Panc1 (cell line): ENCODE measurements at regions not wholly inside any gene's neighbourhood (a gene's known extent, or its start where the extent isn't known, plus 50 kb on each side); places are given as distances from the start of the nearest gene placed in this dataset.

Experiments used
- ATAC-seq: fragments of 200-7000 bp; cut with Tn5 transposase; 2 replicates; pipeline ENCODE4 v1.9.1; 2020; ENCODE audit warnings: mild to moderate bottlenecking, moderate library complexity
- BruUV-seq: library from RNA; stranded (reverse); fragments of 400-500 nt; replicated peaks from 2 replicates; lab custom pipeline; 2021; lab: Mats Ljungman, UMichigan
- CTCF ChIA-PET: fragments of 300-600 bp; sonication (Branson Sonifier 250); formaldehyde crosslinking; loops from one replicate; lab custom pipeline; 2022; ENCODE audit warnings: antibody characterized with exemption; lab: Charles Lee
- POLR2A ChIA-PET: fragments of 300-600 bp; sonication (Branson Sonifier 250); formaldehyde crosslinking; loops from one replicate; lab custom pipeline; 2022; ENCODE audit warnings: antibody characterized with exemption; lab: Charles Lee
- DNase-seq: peaks from one replicate; pipeline ENCODE4 v3.0.0-alpha.2; 2010; ENCODE audit warnings: low read depth, low spot score
- H3K27ac ChIP-seq: 2 replicates; pipeline ENCODE4 v1.5.1; 2011; ENCODE audit warnings: mild to moderate bottlenecking, low read length, inconsistent platforms
- H3K27me3 ChIP-seq: fragments of 200-500 bp; sonication (Bioruptor generic); 2 replicates; pipeline ENCODE4 v1.6.0; 2014; ENCODE audit warnings: low read length, inconsistent platforms; ENCODE audit not compliant: control insufficient read depth, insufficient read depth
- H3K36me3 ChIP-seq: fragments of 200-500 bp; sonication (Bioruptor generic); 2 replicates; pipeline ENCODE4 v1.5.1; 2014; ENCODE audit warnings: inconsistent platforms, mild to moderate bottlenecking, low read length, moderate library complexity; ENCODE audit not compliant: control insufficient read depth, insufficient read depth
- H3K4me1 ChIP-seq: 2 replicates; pipeline ENCODE4 v1.5.1; 2011; ENCODE audit warnings: inconsistent platforms, mild to moderate bottlenecking, low read length, moderate library complexity; ENCODE audit not compliant: control insufficient read depth, insufficient read depth
- H3K4me3 ChIP-seq, 2 experiments: 2 replicates each; pipeline ENCODE4 v1.5.1; 2011 to 2012; ENCODE audit warnings: low read depth in 2 of 2, low read length in 2 of 2, mild to moderate bottlenecking in 2 of 2, inconsistent platforms in 1 of 2, moderate library complexity in 1 of 2
- H3K9me3 ChIP-seq: fragments of 200-500 bp; sonication (Bioruptor generic); 2 replicates; pipeline ENCODE4 v1.5.1; 2014; ENCODE audit warnings: low read depth, mild to moderate bottlenecking, inconsistent platforms, low read length, moderate library complexity; ENCODE audit not compliant: control insufficient read depth, insufficient read depth
- POLR2AphosphoS5 ChIP-seq: IDR thresholded peaks from 2 replicates; pipeline ENCODE4 v1.6.1; 2012; ENCODE audit warnings: mild to moderate bottlenecking, low read depth, low read length, moderate library complexity
- SIN3A ChIP-seq: IDR thresholded peaks from 2 replicates; pipeline ENCODE4 v1.6.1; 2012; ENCODE audit warnings: low read depth, mild to moderate bottlenecking, low read length, moderate library complexity, borderline replicate concordance; ENCODE audit not compliant: insufficient read depth
- TCF7L2 ChIP-seq: IDR thresholded peaks from 2 replicates; pipeline ENCODE4 v1.6.1; 2011; ENCODE audit warnings: mild to moderate bottlenecking, low read depth, low read length, inconsistent platforms
- in situ Hi-C: cut with HindIII; loops from 2 replicates; pipeline ENCODE4 v1.10.0; 2016; ENCODE audit warnings: low sequenced_read_pairs, low pct_unique_long_range_greater_than_20kb
- intact Hi-C: fragments of 100-400 bp; cut with micrococcal nuclease; formaldehyde crosslinking; loops from one replicate; pipeline ENCODE4 v1.10.0; 2022; ENCODE audit not compliant: unreplicated experiment
- TF ChIP-seq, protein P1 (sequence below): fragments of 450-650 bp; IDR thresholded peaks from 2 replicates; pipeline ENCODE4 v1.5.1; 2017; ENCODE audit warnings: mild to moderate bottlenecking
- TF ChIP-seq, protein P2 (sequence below), 2 experiments: IDR thresholded peaks; 2 replicates each; pipeline ENCODE4 v1.6.1; 2011 to 2012; ENCODE audit warnings: low read depth in 2 of 2, control low read depth in 1 of 2, low read length in 1 of 2, mild to moderate bottlenecking in 1 of 2, moderate library complexity in 1 of 2; ENCODE audit not compliant: insufficient read depth in 1 of 2

DNA sequence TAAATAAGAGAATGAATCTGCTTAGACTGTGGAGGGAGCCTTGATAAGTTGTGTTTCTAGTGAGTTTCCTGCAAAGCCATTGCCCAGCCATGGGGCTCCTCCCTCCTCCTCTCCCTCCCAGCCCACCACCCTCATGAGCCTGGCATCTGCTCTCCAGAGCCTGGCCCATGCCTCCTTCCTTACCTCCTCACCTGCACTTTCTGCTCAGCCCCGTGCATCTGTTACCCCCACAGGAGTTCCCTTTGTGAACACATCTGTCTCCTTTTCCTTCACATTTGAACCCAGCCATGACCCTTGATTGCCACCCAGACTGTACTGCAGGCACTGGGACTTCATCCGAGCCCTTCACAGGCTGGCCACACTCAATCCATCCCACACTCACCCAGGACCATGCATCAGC, 395.6 kb downstream of the IRX2 start:
- no peaks in the 10 kb centered on the region for H3K4me1 ChIP-seq
- in situ Hi-C loops (no loop called here), intact Hi-C loops (no loop called here)
- 0 out of 2 replicates have a peak, but pooled peaks cover 4% of the 10 kb centered on the region for H3K9me3 ChIP-seq
- H3K27ac ChIP-seq: no peak overlapping the region
- no peaks in the 10 kb centered on the region for H3K27me3 ChIP-seq
- no peak for ATAC-seq
- POLR2A ChIA-PET: no interaction called here
- TF ChIP-seq TCF7L2: no peak
- TF ChIP-seq, protein P1, sequence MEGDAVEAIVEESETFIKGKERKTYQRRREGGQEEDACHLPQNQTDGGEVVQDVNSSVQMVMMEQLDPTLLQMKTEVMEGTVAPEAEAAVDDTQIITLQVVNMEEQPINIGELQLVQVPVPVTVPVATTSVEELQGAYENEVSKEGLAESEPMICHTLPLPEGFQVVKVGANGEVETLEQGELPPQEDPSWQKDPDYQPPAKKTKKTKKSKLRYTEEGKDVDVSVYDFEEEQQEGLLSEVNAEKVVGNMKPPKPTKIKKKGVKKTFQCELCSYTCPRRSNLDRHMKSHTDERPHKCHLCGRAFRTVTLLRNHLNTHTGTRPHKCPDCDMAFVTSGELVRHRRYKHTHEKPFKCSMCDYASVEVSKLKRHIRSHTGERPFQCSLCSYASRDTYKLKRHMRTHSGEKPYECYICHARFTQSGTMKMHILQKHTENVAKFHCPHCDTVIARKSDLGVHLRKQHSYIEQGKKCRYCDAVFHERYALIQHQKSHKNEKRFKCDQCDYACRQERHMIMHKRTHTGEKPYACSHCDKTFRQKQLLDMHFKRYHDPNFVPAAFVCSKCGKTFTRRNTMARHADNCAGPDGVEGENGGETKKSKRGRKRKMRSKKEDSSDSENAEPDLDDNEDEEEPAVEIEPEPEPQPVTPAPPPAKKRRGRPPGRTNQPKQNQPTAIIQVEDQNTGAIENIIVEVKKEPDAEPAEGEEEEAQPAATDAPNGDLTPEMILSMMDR: no peak
- no peak for TF ChIP-seq SIN3A
- no peak for TF ChIP-seq POLR2AphosphoS5
- TF ChIP-seq, protein P2, sequence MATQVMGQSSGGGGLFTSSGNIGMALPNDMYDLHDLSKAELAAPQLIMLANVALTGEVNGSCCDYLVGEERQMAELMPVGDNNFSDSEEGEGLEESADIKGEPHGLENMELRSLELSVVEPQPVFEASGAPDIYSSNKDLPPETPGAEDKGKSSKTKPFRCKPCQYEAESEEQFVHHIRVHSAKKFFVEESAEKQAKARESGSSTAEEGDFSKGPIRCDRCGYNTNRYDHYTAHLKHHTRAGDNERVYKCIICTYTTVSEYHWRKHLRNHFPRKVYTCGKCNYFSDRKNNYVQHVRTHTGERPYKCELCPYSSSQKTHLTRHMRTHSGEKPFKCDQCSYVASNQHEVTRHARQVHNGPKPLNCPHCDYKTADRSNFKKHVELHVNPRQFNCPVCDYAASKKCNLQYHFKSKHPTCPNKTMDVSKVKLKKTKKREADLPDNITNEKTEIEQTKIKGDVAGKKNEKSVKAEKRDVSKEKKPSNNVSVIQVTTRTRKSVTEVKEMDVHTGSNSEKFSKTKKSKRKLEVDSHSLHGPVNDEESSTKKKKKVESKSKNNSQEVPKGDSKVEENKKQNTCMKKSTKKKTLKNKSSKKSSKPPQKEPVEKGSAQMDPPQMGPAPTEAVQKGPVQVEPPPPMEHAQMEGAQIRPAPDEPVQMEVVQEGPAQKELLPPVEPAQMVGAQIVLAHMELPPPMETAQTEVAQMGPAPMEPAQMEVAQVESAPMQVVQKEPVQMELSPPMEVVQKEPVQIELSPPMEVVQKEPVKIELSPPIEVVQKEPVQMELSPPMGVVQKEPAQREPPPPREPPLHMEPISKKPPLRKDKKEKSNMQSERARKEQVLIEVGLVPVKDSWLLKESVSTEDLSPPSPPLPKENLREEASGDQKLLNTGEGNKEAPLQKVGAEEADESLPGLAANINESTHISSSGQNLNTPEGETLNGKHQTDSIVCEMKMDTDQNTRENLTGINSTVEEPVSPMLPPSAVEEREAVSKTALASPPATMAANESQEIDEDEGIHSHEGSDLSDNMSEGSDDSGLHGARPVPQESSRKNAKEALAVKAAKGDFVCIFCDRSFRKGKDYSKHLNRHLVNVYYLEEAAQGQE (IDR thresholded peaks at IDR 0.05; ENCODE audit: insufficient read depth in 1 of 2, low read depth in 2 of 2, low read length in 1 of 2): no peak
- CTCF ChIA-PET: no interaction called here
- H3K36me3 ChIP-seq: no peaks in the 10 kb centered on the region
- no TSS peak for BruUV-seq
- no peak overlapping the region for H3K4me3 ChIP-seq
- no peak for DNase-seq

DNA sequence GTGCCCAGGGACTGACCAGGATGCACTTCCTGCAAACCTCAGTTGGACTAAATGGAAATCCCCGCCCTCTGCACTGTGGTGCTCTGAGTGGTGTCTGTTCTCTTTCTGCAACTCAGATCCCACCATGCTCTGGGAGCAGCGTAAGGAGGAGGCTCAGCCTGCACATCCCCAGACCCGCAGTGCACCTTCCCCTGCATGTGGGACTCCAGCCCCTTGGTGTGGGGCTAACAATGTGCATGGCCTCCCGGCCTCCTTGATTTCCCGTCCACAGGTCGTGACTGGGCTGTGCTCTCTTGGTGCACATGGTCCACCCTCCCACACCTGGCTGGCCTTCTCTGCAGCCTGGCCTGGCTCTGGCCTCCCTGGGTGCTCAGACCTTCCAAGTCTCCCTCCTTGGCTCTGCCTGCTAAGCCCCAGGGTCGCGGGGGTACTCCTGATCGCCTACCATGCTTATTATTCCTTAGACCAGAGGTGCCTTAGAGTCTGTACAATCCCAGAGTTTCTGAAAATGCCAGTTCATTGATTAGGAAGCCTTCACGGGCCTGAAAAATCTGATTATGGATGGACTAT, 397.5 kb downstream of the IRX2 start:
- Histone ChIP-seq H3K9me3 (peaks cover 10% of the 10 kb centered on the region; the same call in 1 of the 2 replicates), H3K36me3 (no peaks in the 10 kb centered on the region), H3K4me1 (no peaks in the 10 kb centered on the region), H3K4me3 (no peak overlapping the region), H3K27ac (no peak overlapping the region), H3K27me3 (no peaks in the 10 kb centered on the region)
- BruUV-seq: no TSS peak
- no peak for DNase-seq
- TF ChIP-seq, protein P1: no peak
- TF ChIP-seq, protein P2 (IDR thresholded peaks at IDR 0.05; ENCODE audit: insufficient read depth in 1 of 2, low read depth in 2 of 2, low read length in 1 of 2): no peak
- TF ChIP-seq TCF7L2 (no peak), SIN3A (no peak), POLR2AphosphoS5 (no peak)
- ChIA-PET CTCF (no interaction called here), POLR2A (no interaction called here)
- in situ Hi-C loops (no loop called here), intact Hi-C loops (no loop called here)
- ATAC-seq: no peak
